ENCODE measurements at regions not wholly inside any gene's neighbourhood (a gene's known extent, or its start where the extent isn't known, plus 50 kb on each side); places are given as distances from the start of the nearest gene placed in this dataset.
"Not testable (repeated sequence)": the region's sequence is repeated elsewhere in the genome, so short reads cannot be mapped to it uniquely, and the experiment has no call there.

DNA sequence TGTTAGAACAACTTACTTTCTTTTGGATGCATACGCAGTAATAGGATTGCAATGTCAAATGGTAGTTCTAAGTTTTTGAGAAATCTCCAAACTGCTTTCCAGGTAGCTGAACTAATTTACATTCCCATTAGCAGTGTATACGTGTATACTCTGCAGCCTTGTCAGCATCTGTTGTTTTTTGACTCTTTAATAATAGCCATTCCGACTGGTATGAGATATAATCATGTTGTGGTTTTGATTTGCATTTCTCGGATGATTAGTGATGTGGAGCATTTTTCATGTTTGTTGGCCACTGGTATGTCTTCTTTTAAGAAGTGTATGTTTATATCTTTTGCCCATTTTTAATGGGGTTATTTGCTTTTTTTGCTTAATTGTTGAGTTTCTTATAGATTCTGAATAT lies 76.9 kb upstream of the HNRNPA1L2 start:
- H3K27me3 ChIP-seq (ENCODE audit: control insufficient read depth, insufficient read depth, low read length); H3K4me3 ChIP-seq (ENCODE audit: low read length); H3K9me3 ChIP-seq (replicated peaks; ENCODE audit: low read length); H3K4me1 ChIP-seq (ENCODE audit: control insufficient read depth, insufficient read depth, low read length); H3K9ac ChIP-seq (ENCODE audit: low read depth, low read length); H3K36me3 ChIP-seq (ENCODE audit: insufficient read depth, low read length); H3K4me2 ChIP-seq (ENCODE audit: low read length): not testable (repeated sequence)

DNA sequence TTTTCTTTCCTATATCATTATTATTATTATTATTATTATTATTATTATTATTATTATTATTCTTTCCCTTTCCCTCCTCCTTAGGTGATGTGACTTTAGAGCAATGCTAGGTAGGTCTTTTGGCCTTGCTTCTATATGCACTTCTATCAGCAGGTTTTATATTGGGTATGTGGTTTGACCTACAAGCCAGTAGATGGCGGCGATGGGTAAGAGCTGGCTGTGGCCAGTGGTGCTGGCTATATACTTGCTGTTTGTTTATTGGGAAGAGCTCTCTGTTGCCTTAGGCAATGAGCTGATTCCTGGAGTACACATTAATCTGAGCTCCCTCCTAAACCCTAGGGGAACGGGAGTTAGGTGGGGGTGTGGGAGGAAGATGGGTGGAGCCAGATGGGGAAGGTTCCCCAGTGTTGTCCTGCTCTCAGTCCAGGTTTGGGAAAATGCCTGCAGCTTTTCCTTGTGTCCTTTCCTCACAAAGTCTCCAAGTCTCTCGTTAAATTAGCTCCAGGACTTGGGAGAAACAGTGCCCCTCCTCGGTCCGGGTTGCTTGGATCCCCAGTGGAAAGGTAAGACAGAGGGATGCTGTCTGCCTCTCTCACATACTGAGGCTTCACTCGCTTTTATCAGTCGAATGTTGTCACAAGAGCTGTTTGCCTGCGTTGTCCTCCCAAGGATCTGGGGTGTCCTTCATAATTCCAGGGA lies 72.2 kb upstream of the HNRNPA1L2 start:
- peak overlapping the region; percentile 29 for H3K4me2 ChIP-seq (ENCODE audit: low read length)
- not testable (repeated sequence) for H3K9me3 ChIP-seq (replicated peaks; ENCODE audit: low read length); H3K36me3 ChIP-seq (ENCODE audit: insufficient read depth, low read length); H3K27me3 ChIP-seq (ENCODE audit: control insufficient read depth, insufficient read depth, low read length); H3K9ac ChIP-seq (ENCODE audit: low read depth, low read length); H3K4me3 ChIP-seq (ENCODE audit: low read length); H3K4me1 ChIP-seq (ENCODE audit: control insufficient read depth, insufficient read depth, low read length)

DNA sequence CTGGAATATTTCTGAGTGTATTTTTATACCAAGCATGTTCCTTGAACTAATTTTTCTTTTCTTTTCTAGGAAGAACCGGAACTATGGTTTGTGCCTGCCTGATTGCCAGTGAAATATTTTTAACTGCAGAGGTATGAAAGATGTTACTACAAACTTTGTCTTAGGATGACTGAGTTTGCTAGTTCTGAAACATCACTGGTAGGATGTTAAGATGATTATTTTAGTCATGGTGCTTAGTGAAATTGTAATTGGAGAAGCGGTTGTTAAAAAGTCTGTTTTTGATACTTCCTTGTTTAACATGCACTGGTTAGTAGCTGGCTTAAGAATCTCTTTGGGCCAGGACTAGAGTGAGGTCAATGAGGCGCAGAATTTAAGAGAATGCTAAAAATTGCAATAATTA lies 71.1 kb upstream of the HNRNPA1L2 start:
- not testable (repeated sequence) for H3K4me3 ChIP-seq (ENCODE audit: low read length); H3K4me1 ChIP-seq (ENCODE audit: control insufficient read depth, insufficient read depth, low read length); H3K9me3 ChIP-seq (replicated peaks; ENCODE audit: low read length); H3K36me3 ChIP-seq (ENCODE audit: insufficient read depth, low read length); H3K27me3 ChIP-seq (ENCODE audit: control insufficient read depth, insufficient read depth, low read length); H3K9ac ChIP-seq (ENCODE audit: low read depth, low read length); H3K4me2 ChIP-seq (ENCODE audit: low read length)

DNA sequence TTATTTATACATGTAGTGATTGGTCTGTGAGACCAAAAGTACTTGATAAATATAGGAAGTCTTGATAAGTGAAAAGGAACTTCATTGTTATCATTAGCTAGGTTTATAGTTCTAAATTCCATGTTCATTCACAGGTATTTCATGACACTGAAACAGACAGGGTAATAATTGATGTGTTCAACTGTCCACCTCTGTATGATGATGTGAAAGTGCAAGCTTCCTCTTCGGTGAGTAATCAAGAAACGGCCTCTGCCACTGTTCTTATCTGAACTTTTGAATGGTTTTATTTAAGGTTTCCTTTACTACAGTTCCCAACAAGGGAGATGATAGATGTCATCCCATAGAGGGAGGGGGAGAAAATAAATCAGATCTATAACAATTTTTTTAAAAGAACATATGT lies 59.3 kb upstream of the HNRNPA1L2 start:
- H3K36me3 ChIP-seq (ENCODE audit: insufficient read depth, low read length); H3K4me2 ChIP-seq (ENCODE audit: low read length); H3K9ac ChIP-seq (ENCODE audit: low read depth, low read length); H3K9me3 ChIP-seq (replicated peaks; ENCODE audit: low read length); H3K27me3 ChIP-seq (ENCODE audit: control insufficient read depth, insufficient read depth, low read length); H3K4me3 ChIP-seq (ENCODE audit: low read length); H3K4me1 ChIP-seq (ENCODE audit: control insufficient read depth, insufficient read depth, low read length): not testable (repeated sequence)

Measured in skeletal muscle satellite cell (primary cell).